GM18502 (cell line): ENCODE measurements at regions not wholly inside any gene's neighbourhood (a gene's known extent, or its start where the extent isn't known, plus 50 kb on each side); places are given as distances from the start of the nearest gene placed in this dataset.

Experiments
- ATAC-seq: cut with Tn5 transposase; IDR thresholded peaks from one replicate; pipeline ENCODE4 v1.9.1; 2021; ENCODE audit warnings: mild to moderate bottlenecking; ENCODE audit not compliant: unreplicated experiment, poor library complexity

- ATAC-seq: no peak
Measured at GRCh38 chr9:73022353-73022752, 69.5 kb upstream of the ALDH1A1 start.

GRCh38 chr9:73020877-73021276, 68.0 kb upstream of the ALDH1A1 start:
- ATAC-seq: no peak

GRCh38 chr9:73014011-73014410, 61.2 kb upstream of the ALDH1A1 start:
- no peak for ATAC-seq

- no peak for ATAC-seq
Measured at GRCh38 chr9:73011956-73012355, 59.1 kb upstream of the ALDH1A1 start.

GRCh38 chr9:73011181-73011750, 58.4 kb upstream of the ALDH1A1 start:
- ATAC-seq: no peak

GRCh38 chr9:73009649-73010288, 56.9 kb upstream of the ALDH1A1 start:
- no peak for ATAC-seq

- no peak for ATAC-seq
Measured at GRCh38 chr9:73007966-73008672, 55.3 kb upstream of the ALDH1A1 start.

- no peak for ATAC-seq
Measured at GRCh38 chr9:73006986-73007385, 54.1 kb upstream of the ALDH1A1 start.
